22Rv1 (cell line): ENCODE measurements at regions not wholly inside any gene's neighbourhood (a gene's known extent, or its start where the extent isn't known, plus 50 kb on each side); places are given as distances from the start of the nearest gene placed in this dataset.

ENCODE experiments used
- CTCF ChIP-seq: fragments of 450-650 bp; IDR thresholded peaks from 2 replicates; pipeline ENCODE4 v1.5.1; 2017; ENCODE audit warnings: mild to moderate bottlenecking
- ZFX ChIP-seq: fragments of 450-650 bp; IDR thresholded peaks from 2 replicates; pipeline ENCODE4 v1.6.1; 2017; ENCODE audit warnings: antibody characterized with exemption, borderline replicate concordance

- TF ChIP-seq CTCF, result no peak
- no peak for TF ChIP-seq ZFX
Observed at GRCh38 chr1:221887758-221888157, 145.9 kb upstream of the DUSP10 start.
